Fibroblast of skin of left quadriceps (primary cell): ENCODE measurements at regions not wholly inside any gene's neighbourhood (a gene's known extent, or its start where the extent isn't known, plus 50 kb on each side); places are given as distances from the start of the nearest gene placed in this dataset.
A peak's percentile ranks its signal among the peaks of the same experiment; 100 is the strongest.

Experiments
- DNase-seq, 2 experiments: peaks; one replicate each; pipeline ENCODE4 v3.0.0-alpha.2; 2013; ENCODE audit warnings: low read depth in 2 of 2

GRCh38 chrX:16222151-16222550 is 54.9 kb downstream of the MAGEB17 start:
- peak; percentile 64 to 69 for DNase-seq

GRCh38 chrX:16223385-16223784 is 56.1 kb downstream of the MAGEB17 start:
- DNase-seq, result no peak

GRCh38 chrX:16239211-16239610 is 71.9 kb downstream of the MAGEB17 start:
- DNase-seq, result peak; percentile 53 to 63

- no peak for DNase-seq
Observed at GRCh38 chrX:16240231-16240905, 73.1 kb downstream of the MAGEB17 start.

DNA sequence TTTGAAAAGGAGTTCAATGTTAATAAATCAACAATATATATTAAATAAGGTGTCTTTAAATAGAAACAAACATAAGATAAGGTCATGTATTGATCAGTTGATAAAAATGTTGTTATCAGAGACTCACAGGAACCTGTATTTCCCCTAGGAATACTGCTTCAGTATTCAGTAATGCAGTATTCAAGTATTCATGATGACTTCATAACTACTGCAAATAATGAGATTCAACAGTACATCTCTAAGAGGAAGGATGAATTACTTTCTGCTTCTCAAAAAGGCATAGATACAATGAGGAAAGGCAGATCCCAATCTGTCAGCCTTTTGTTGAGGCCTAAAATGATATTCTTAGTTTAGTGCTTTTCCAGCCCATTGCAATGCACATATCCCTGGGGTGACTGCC is 73.7 kb downstream of the MAGEB17 start:
- DNase-seq, result no peak

GRCh38 chrX:16250296-16250695 is 83.0 kb downstream of the MAGEB17 start:
- DNase-seq, result peak; percentile 57 to 62

DNA sequence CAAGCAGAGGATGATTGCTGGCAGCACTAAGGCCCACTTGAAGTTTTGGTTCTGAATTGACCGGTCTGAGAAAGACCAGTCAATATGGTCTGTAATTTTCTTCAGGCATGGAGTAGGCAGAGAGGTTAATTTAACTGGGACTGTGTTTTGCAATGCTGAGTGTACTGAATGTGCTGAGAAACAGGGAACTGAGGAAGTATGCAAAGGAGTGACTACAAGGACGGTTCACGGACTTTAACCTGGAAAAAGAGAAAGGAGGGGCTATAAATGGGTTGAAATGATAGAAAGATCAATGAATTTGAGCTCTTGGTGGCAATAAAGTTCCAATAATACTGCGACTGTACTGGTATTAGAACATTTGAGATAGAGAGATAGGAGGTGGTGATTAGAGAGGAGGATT is 84.5 kb downstream of the MAGEB17 start:
- DNase-seq, result no peak

GRCh38 chrX:16258882-16259281 is 91.6 kb downstream of the MAGEB17 start:
- no peak for DNase-seq

- no peak for DNase-seq
Observed at GRCh38 chrX:16267431-16267830, 100.2 kb downstream of the MAGEB17 start.

GRCh38 chrX:16268206-16268605 is 100.9 kb downstream of the MAGEB17 start:
- DNase-seq, result no peak

DNA sequence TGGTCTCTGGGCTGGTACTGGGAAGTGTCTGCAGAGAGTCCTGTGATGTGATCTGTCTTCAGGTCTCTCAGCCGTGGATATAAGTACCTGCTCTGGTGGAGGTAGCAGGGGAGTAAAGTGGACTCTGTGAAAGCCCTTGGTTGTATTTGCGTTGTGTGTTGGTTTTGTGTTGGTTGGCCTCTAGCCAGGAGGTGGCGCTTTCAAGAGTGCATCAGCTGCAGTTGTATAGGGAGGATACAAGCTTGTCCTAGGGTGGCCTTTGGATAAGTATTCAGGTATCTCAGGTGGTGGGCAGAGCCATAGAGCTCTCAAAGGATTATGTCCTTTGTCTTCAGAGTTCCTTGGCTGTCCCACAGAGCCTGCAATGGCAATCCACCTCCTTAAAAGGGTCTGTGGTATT is 111.6 kb downstream of the MAGEB17 start:
- no peak for DNase-seq

- DNase-seq, result no peak
Observed at GRCh38 chrX:16282209-16282608, 114.9 kb downstream of the MAGEB17 start.

- no peak for DNase-seq
Observed at GRCh38 chrX:16284842-16285241, 117.6 kb downstream of the MAGEB17 start.

GRCh38 chrX:16290997-16291396 is 123.7 kb downstream of the MAGEB17 start:
- DNase-seq, result no peak

DNA sequence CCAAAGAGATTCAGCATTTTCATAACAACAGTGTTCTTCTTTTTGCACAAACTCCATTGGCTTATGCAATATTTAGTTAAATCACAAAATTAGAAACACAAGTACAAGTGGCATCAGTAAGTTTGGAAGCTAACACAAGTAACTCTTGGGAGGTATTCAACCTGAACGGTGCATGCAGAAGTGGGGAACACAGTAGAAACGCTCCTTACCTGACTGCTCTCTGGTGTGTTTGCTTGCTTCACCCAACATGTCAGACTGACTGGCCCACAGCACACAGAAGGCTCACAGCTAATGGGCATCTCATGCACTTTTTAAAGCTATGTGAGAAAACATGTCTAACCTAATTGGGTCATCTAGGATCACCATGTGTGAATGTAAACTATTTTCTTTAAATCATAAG is 133.6 kb downstream of the MAGEB17 start:
- DNase-seq, result no peak

- DNase-seq, result no peak
Observed at GRCh38 chrX:16304751-16305150, 137.5 kb downstream of the MAGEB17 start.

DNA sequence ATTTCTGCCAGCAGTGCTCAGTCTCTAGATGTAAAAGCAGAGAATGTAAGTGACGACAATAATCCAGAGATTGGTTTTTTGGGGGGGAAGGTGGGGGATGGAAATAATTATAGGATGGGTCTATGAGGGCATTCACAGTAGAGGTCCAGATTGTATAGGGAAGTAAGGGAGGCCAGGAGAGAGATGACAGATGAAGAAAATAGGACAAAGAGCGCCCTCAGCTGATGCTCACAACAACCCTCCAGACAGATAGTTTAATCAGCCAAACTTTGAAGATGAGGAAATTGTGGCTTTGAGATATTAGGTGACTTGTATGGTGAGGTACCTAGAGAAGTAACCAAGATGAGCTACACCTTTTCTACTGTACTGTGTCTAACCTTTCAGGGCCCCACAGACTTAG is 137.9 kb downstream of the MAGEB17 start:
- no peak for DNase-seq

DNA sequence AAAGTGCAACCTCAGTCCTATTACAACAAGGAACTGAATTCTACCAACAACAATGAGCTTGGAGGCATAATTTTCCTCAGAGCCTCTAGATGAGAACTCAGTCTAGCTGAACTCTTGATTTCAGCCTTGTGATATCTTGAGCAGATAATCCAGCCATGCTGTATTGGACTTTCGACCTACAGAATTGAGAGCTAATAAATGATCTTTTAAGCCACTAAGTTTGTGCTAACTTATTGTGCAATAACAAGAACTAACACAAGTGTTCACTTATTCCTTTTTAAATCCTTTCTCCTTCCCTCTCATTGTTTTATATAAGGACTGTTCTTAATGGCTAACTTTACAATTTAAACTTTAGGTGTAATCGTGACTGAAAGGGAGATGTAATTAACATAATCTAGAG is 140.7 kb downstream of the MAGEB17 start:
- DNase-seq, result no peak

DNA sequence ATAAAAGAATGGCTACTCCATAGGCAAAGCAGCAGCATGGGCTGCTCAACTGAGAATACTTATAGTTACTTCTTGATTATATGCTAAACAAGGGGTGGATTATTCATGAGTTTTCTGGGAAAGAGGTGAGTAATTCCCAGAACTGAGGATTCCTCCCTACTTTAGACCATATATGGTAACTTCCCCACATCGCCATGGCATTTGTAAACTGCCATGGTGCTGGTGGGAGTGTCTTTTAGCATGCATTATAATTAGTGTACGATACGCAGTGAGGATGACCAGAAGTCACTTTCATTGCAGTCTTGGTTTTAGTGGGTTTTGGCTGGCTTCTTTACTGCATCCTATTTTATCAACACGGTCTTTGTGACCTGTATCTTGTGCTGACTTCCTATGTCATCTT is 141.5 kb downstream of the MAGEB17 start:
- no peak for DNase-seq

DNA sequence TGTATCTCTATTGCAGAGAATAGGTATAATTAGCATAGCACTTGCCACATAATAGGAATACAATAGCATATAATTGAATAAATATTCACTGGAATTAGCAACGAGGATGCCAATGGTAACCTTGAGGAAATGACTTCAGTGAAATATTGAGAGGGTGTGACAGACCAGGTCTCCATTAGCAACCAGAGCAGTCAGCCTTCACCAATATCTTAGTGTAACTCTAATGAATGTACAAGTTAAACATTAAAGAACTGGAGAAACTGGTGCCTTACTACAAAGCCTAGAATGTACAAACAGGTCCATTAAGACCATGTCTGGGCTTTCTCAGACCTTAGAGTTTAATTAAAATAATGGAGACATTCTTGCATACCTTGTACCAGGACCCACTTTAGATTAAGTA is 143.0 kb downstream of the MAGEB17 start:
- DNase-seq, result no peak

DNA sequence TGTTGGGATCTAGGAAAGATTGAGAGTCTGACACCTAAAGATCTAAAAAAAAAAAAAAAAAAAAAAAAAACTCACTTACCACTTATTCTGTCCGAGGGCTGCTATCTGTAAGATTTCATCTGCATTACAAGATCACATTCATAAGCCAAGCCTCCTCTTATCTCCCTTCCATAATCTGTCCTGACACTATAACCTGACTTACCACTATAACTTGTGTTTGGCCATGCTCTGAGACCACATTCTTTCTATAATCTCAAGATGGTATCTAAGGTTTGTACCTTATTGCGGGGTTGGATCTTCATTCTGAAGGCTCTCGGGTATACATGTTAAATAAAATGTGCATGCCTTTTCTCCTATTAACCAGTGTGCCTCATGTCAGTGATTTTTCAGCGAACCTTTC is 144.4 kb downstream of the MAGEB17 start:
- no peak for DNase-seq

- no peak for DNase-seq
Observed at GRCh38 chrX:16312761-16313623, 145.7 kb downstream of the MAGEB17 start.

DNA sequence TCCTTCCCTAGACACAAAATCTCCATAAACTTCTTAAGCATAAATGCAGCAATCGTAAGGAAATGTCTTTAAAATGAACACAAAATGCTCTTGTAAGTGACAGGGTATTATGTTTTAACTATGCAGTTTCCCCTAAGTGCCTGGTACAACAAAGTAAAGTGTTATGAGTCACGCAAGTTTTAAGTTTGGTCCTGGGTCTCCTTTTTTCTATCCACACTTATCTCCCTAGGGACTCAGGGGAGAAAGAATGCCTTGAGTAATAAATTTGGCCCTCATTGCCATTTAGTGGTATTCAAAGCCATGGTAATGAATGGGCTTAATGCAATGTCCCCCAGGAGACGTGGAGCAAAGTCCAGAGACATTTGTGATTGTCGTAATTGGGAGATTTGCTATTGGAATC is 149.1 kb downstream of the MAGEB17 start:
- no peak for DNase-seq
